H1 (cell line): ENCODE measurements at regions not wholly inside any gene's neighbourhood (a gene's known extent, or its start where the extent isn't known, plus 50 kb on each side); places are given as distances from the start of the nearest gene placed in this dataset.

ENCODE experiments used
- CTCF ChIP-seq, 3 experiments: IDR thresholded peaks; 1 replicate in 2 of 3; 2 replicates in 1 of 3; pipeline versions ENCODE4 v1.5.1 to v1.6.1; 2011; ENCODE audit warnings: low read length in 3 of 3, mild to moderate bottlenecking in 3 of 3, inconsistent platforms in 2 of 3, low read depth in 1 of 3, moderate library complexity in 1 of 3; ENCODE audit not compliant: insufficient read depth in 1 of 3; ENCODE audit errors: control extremely low read depth in 1 of 3
- EP300 ChIP-seq, 2 experiments: IDR thresholded peaks; 1 replicate in 1 of 2; 2 replicates in 1 of 2; pipeline ENCODE4 v1.6.1; 2011 to 2012; ENCODE audit warnings: low read depth in 2 of 2, low read length in 2 of 2, mild to moderate bottlenecking in 2 of 2, borderline replicate concordance in 1 of 2, inconsistent platforms in 1 of 2, moderate library complexity in 1 of 2
- GABPA ChIP-seq: IDR thresholded peaks from 2 replicates; pipeline ENCODE4 v1.6.1; 2011; ENCODE audit warnings: mild to moderate bottlenecking, low read length, moderate library complexity, borderline replicate concordance; ENCODE audit not compliant: insufficient read depth
- HDAC2 ChIP-seq, 2 experiments: fragments of 300-600 bp in 1 of 2; sonication (generic) in 1 of 2; IDR thresholded peaks; 2 replicates each; pipeline ENCODE4 v1.6.1; 2011 to 2012; ENCODE audit warnings: low read depth in 2 of 2, low read length in 2 of 2, mild to moderate bottlenecking in 2 of 2, moderate library complexity in 2 of 2, borderline replicate concordance in 1 of 2, inconsistent platforms in 1 of 2
- MAX ChIP-seq: IDR thresholded peaks from 2 replicates; pipeline ENCODE4 v1.6.1; 2012; ENCODE audit warnings: inconsistent platforms
- POLR2A ChIP-seq, 2 experiments: IDR thresholded peaks; 1 replicate in 1 of 2; 2 replicates in 1 of 2; pipeline ENCODE4 v1.6.1; 2011; ENCODE audit warnings: low read depth in 2 of 2, low read length in 2 of 2, mild to moderate bottlenecking in 2 of 2; ENCODE audit errors: control extremely low read depth in 1 of 2
- POLR2AphosphoS5 ChIP-seq: IDR thresholded peaks from 2 replicates; pipeline ENCODE4 v1.6.1; 2011; ENCODE audit warnings: low read depth, low read length
- RAD21 ChIP-seq, 2 experiments: IDR thresholded peaks in 1 of 2; conservative IDR thresholded peaks in 1 of 2; 2 replicates each; pipeline ENCODE4 v1.6.1; 2011; ENCODE audit warnings: low read depth in 2 of 2, low read length in 2 of 2, improper control_type of control experiment in 1 of 2, inconsistent platforms in 1 of 2, mild to moderate bottlenecking in 1 of 2, moderate library complexity in 1 of 2
- YY1 ChIP-seq: IDR thresholded peaks from 2 replicates; pipeline ENCODE4 v1.6.1; 2011; ENCODE audit warnings: low read depth, mild to moderate bottlenecking, low read length

DNA sequence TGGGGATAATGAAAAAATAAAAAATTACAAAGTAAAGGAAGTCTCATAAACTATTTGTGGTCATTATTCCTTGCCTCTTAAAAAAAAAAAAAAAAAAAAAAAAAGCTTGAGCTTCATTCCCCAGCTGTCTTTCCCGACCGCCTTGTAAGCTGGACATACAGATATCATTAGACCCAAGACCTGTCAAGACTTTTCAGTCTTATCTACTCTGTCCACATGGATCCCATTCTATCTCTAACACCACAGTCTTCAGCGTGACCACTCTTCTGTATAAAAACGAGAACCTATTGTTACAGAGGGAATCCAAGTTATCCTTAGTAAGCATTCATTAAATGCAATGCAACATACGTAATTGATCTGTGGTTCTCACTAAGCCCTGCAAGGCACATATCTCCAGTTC is 423.5 kb downstream of the MEI4 start:
- TF ChIP-seq HDAC2 (IDR thresholded peaks at IDR 0.05; ENCODE audit: borderline replicate concordance in 1 of 2, low read depth in 2 of 2, low read length in 2 of 2) (no peak), CTCF (IDR thresholded peaks at IDR 0.05; ENCODE audit: control extremely low read depth in 1 of 3, insufficient read depth in 1 of 3, low read depth in 1 of 3, low read length in 3 of 3) (no peak), YY1 (no peak), RAD21 (IDR thresholded peaks at IDR 0.05 in 1 of 2, conservative IDR thresholded peaks at IDR 0.05 in 1 of 2; ENCODE audit: low read depth in 2 of 2, low read length in 2 of 2) (no peak), POLR2AphosphoS5 (no peak), POLR2A (IDR thresholded peaks at IDR 0.05; ENCODE audit: control extremely low read depth in 1 of 2, low read depth in 2 of 2, low read length in 2 of 2) (no peak), GABPA (no peak), EP300 (IDR thresholded peaks at IDR 0.05; ENCODE audit: borderline replicate concordance in 1 of 2, low read depth in 2 of 2, low read length in 2 of 2) (no peak), MAX (no peak)
